NCI-H82 (cell line): ENCODE measurements at regions not wholly inside any gene's neighbourhood (a gene's known extent, or its start where the extent isn't known, plus 50 kb on each side); places are given as distances from the start of the nearest gene placed in this dataset.
"Not testable (repeated sequence)": the region's sequence is repeated elsewhere in the genome, so short reads cannot be mapped to it uniquely, and the experiment has no call there.

Source experiments
- DNase-seq: peaks from one replicate; lab custom pipeline; 2025; lab: John Stamatoyannopoulos, UW

GRCh38 chr5:15021266-15022046 lies 149.9 kb upstream of the ANKH start:
- DNase-seq = no peak

- DNase-seq = no peak
Measured at GRCh38 chr5:15020736-15021135, 149.2 kb upstream of the ANKH start.

- no peak for DNase-seq
Measured at GRCh38 chr5:15014809-15015208, 143.2 kb upstream of the ANKH start.

DNA sequence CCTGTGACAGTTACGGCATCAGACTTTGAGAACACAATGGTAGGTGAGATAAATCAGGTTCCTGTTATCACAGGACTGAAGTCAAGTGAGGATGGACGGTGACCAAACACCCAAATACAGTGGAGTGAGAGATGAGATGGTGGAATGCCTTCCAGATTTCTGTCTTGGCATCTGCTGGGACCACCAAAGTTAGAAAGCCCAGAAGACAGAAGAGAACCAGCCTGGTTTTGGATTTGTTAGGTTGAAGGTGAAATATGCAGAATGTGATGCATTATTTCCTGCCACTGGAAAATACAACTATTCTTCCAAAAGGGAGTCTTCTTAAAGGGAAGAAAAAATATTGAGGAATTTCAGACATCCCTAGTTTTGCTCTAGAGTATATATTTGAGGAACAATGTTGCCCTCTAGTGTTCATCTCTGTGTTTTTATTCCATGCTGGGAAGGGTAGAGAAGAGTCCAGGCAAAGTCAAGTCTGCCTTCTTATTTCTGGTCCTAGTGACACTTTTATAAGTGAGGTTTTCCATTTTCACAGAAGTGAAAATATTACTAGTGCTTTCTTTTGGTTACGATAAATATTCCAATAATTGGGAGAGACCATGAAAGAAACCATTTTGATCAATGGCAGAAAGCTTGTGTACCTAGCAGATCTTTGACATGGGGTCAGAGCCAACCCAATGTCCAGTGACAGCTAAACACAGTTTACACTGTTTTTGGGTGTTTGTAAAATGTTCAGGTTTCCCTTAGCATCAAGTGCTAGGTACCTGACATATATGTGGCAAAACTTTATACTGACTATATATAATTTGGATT lies 142.3 kb upstream of the ANKH start:
- DNase-seq = peak; percentile 74

DNA sequence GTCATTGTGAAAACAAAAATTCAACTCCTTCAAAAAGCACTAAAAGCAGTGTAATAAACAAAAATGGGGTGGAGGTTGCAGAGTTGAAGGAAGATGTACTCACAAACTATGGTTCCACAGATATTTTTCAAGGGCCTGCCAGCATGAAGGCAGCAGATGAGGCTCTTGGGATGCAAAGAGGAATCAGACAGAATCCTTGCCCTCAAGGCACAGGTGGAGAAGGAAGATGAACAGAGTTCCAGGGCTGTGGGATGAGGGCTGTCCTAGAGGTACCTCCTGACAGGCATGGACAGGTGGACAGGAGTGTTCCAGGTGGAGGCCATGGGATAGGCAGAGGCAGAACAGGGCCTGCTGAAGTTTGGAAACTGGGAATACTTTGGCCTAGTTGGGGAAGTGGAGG lies 140.5 kb upstream of the ANKH start:
- DNase-seq = no peak

DNA sequence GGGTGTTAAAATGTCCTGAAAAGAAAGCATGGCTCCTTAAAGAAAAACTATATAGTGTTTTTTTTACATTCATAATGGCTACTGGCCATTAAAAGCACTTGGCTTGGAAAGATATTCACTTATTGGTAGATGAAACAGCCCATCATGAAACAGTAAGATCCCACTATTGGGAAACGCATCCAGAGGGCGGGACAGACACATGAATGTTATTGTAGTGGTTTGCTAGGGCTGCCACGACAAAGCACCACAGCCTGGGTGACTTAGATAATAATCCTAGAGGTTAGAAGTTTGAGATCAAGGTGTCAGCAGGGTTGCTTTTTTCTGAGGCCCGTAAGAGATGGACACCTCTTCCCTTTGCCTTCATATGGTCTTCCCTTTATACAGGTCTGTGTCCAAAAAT lies 139.4 kb upstream of the ANKH start:
- DNase-seq = no peak

- DNase-seq = no peak
Measured at GRCh38 chr5:15009420-15009819, 137.8 kb upstream of the ANKH start.

DNA sequence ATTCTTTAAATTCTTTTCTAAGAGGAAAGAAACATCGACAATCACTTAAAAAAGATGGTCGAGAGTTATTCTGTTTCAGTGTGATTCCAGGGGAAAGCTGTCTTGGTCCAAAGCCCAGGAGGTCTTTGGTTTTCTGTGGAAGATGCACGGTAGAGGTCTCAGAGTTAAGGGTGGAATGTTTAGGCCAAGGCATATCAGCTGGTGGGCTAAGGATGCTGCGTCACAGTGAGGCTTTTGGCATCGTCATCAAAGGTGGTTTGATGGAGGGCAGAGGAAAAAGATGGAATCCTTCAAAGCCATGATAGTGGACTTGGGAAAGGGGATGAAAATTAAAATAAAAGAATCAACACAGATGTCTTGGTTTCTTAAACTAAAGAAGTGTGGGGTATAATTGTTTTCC lies 137.3 kb upstream of the ANKH start:
- DNase-seq = no peak

DNA sequence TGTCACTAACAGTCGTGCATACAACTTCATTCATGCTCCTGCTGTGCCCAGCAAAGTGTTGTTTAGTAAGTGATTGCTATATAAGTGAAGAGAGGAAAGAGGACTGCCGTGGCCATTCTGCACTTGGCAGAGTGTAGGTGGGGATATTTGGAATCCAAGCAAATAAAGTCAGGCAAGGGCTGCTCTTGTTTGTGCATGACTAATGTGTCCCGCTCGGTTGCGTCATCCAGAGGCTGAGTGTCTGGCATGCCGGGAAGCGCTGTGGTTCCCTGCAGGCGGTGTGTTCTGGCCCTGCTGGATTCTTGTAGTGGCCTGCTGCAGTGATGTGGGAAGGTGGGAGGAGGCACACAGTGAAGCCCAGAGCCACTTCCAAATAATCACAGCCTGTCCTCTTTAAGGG lies 136.9 kb upstream of the ANKH start:
- DNase-seq = no peak

DNA sequence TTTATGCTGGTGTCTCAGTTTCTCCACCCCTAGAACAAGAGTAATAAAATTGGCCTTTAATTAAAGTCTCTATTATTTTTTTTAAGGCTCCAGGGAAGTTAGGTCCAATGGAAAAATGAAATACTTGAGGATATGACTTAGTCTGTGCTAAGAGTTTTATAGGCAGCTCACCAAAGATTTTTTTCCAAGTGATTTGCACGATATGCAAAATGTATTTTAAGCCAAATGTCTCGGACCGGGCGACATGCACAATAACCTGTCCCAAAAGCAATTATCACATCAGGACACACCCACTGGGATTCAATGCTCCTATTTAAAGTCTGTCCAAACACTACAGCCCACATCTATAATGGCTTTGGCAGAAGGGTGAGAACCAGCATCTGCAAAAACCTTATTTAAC lies 136.1 kb upstream of the ANKH start:
- no peak for DNase-seq

DNA sequence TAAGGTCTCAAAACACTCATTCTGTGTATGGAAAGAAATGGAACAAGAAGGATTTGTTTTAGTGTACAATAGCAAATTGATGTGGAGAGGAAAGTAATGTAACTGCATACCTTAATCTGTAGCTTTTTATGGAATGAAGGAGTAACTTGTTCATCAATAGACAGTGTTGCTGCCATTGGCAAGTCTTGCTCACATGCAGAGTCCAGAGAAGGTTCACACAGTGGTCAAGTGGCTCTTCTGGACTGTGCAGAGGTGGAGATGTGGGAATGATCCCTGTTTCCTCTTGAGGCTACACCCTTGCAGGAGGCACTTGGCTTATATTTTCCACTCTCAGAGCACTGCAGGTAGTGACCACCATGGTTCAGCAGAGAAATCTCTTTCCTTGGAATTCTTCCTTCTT lies 132.9 kb upstream of the ANKH start:
- no peak for DNase-seq

DNA sequence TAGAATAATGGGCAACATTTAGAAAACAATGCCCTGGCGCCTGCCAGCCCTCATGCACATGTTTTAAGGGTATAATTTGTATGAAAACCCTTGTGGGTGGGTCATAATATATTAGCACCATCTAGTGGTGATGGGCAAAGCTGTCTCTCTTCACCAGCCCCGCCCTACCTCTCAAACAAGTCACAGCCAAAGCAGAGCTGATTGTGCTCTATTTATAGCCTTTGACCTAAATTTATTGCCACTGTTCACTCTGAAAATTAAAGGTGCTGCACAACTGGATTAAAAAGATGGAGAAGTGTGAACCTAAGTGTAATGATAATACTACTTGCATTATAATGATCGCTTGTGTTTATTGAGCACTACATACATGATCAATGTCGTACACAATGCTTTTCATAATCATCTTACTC lies 131.9 kb upstream of the ANKH start:
- DNase-seq = peak; percentile 78

- DNase-seq = no peak
Measured at GRCh38 chr5:15002791-15003190, 131.2 kb upstream of the ANKH start.

DNA sequence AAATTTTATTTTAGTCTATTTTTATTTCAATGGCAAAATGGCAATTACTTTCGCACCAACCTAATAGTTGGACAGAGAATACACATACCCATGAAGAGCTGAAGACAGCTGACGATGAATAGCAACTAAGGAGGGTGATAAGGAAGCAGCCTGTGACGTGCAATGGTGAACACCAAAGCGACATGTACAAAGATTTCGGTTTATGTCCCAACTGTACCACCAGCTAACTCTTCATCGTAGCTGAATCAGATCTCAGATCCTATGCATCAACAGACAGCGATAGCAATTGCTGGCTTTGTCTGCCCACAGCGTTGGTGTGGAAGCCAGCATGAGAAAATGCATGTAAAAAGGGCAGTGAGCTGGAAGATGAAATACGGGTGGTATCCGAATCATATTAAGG lies 130.6 kb upstream of the ANKH start:
- no peak for DNase-seq

DNA sequence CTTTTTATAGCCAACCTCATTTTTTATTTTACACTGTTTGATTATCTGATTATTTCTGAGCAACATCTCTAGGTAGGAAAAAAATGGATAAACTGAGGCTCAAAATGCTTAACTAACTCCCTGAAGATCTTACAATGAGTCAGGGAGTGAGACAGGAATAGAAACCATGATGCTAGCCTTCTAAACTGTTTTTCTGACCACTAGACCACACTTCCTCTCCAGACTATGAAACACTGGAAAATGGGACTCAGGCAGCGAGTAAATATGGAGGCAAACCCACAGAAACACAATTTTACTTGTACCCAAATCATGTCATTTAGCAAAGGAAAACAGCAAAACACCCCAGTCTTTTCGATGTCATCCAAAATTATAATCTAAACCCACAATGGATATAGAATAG lies 129.9 kb upstream of the ANKH start:
- DNase-seq = no peak

- no peak for DNase-seq
Measured at GRCh38 chr5:14998491-14998890, 126.9 kb upstream of the ANKH start.

GRCh38 chr5:14996997-14997396 lies 125.4 kb upstream of the ANKH start:
- DNase-seq = no peak

- no peak for DNase-seq
Measured at GRCh38 chr5:14995229-14995628, 123.7 kb upstream of the ANKH start.

DNA sequence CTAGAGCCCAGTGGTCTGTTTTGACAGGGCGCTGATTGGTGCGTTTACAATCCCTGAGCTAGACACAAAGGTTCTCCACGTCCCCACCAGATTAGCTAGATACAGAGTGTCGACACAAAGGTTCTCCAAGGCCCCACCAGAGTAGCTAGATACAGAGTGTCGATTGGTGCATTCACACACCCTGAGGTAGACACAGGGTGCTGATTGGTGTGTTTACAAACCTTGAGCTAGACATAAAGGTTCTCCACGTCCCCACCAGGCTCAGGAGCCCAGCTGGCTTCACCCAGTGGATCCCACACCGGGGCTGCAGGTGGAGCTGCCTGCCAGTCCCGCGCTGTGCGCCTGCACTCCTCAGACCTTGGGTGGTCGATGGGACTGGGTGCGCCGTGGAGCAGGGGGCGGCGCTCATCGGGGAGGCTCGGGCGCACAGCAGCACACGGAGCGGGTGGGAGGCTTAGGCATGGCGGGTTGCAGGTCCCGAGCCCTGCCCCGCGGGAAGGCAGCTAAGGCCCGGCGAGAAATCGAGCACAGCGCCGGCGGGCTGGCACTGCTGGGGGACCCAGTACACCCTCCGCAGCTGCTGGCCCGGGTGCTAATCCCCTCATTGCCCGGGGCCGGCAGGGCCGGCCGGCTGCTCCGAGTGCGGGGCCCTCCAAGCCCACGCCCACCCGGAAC lies 122.0 kb upstream of the ANKH start:
- not testable (repeated sequence) for DNase-seq

GRCh38 chr5:14992751-14993458 lies 121.3 kb upstream of the ANKH start:
- DNase-seq = not testable (repeated sequence)

DNA sequence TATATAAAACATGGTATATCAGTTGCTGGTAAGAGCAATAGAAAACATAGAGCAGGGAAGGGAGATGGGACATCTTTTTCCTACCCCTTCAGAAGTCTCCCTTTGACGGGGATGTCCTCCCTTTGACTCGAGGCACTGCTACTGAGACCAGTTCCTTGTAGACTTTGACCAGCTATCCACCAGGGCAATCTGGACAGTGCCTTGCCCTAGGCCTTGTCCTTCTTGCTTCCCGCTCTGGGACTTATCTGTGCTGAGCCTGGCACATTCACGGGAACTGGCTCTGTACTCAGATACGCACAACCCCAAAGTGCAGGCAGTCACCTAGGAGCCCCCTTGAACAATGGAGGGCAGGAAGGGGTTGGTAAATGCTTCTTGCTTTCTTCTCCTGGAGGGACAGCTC lies 116.6 kb upstream of the ANKH start:
- DNase-seq = no peak

DNA sequence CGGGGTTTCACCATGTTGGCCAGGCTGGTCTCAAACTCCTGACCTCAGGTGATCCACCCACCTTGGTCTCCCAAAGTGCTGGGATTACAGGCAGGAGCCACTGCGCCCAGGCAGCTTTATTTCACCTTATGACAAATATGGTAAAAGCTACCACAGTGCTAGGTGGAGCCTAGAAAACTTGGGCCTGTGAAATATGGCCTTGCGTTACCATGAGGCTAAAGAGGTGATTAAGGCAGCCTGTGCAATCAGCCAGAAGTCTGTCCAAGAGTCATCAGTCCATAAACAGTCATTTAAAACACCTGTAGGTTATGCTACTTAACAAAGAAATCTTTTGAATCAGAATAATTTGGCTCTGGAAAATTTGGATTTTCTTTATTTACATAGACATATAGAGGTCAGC lies 114.8 kb upstream of the ANKH start:
- DNase-seq = no peak
